ENCODE measurements at regions not wholly inside any gene's neighbourhood (a gene's known extent, or its start where the extent isn't known, plus 50 kb on each side); places are given as distances from the start of the nearest gene placed in this dataset.

- Histone ChIP-seq H3K4me1 (no peaks in the 10 kb centered on the region), H3K36me3 (no peaks in the 10 kb centered on the region), H3K27me3 (no peaks in the 10 kb centered on the region), H3K27ac (no peak overlapping the region), H3K4me3 (no peak overlapping the region), H3K9me3 (no peaks in the 10 kb centered on the region)
- intact Hi-C loops (cut with DNase I; ENCODE audit: low total_unique reads), result no loop called here
- DNase-seq, result no peak
- no peak for TF ChIP-seq POLR2A (IDR thresholded peaks at IDR 0.05)
- TF ChIP-seq, protein P1, sequence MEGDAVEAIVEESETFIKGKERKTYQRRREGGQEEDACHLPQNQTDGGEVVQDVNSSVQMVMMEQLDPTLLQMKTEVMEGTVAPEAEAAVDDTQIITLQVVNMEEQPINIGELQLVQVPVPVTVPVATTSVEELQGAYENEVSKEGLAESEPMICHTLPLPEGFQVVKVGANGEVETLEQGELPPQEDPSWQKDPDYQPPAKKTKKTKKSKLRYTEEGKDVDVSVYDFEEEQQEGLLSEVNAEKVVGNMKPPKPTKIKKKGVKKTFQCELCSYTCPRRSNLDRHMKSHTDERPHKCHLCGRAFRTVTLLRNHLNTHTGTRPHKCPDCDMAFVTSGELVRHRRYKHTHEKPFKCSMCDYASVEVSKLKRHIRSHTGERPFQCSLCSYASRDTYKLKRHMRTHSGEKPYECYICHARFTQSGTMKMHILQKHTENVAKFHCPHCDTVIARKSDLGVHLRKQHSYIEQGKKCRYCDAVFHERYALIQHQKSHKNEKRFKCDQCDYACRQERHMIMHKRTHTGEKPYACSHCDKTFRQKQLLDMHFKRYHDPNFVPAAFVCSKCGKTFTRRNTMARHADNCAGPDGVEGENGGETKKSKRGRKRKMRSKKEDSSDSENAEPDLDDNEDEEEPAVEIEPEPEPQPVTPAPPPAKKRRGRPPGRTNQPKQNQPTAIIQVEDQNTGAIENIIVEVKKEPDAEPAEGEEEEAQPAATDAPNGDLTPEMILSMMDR (IDR thresholded peaks at IDR 0.05), result no peak
Observed at GRCh38 chr18:24790347-24790746, 329.9 kb downstream of the HRH4 start.

DNA sequence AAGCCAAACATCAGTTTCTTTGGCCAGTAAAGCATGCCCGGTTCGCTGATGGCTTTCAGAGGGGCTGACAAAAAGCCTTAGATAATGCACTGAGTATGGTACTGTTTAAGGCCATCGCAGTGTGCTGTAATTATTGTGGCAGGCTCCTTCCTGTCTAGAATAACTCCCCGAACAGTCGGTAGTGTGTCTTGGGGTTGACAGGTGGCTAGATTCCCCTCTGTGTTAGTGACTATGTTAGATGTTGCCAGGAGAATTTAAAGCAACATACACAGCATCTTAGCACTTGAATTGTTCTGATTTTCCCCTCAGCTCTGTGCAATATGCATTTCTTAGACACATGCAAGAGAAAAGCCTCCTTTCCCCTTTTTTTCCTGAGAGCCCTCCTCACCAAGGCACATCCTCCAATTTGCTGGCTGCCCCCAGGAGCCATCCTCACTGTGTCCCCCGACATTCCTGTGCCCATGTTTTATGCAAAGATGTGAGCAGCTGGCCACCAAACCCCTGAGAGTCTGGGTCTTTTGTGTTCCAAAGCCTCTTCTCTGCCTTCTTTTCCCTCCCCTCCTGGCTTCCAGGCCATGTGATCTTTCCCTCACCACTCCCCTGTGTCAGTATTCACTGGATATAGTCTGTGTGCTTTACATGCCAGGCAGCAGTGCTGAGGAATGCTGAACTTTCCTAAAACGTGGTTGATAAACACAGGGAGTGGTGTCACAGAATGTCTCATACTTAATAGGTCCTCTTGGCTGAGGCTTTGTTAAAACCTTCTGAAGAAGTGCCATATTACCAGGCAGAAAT, 331.5 kb downstream of the HRH4 start:
- no peak for DNase-seq
- TF ChIP-seq POLR2A (IDR thresholded peaks at IDR 0.05), result no peak
- TF ChIP-seq, protein P1 (IDR thresholded peaks at IDR 0.05), result no peak
- no peak overlapping the region for H3K4me3 ChIP-seq
- no peaks in the 10 kb centered on the region for H3K9me3 ChIP-seq
- H3K36me3 ChIP-seq, result no peaks in the 10 kb centered on the region
- no peaks in the 10 kb centered on the region for H3K27me3 ChIP-seq
- intact Hi-C loops (cut with DNase I; ENCODE audit: low total_unique reads), result no loop called here
- H3K4me1 ChIP-seq, result no peaks in the 10 kb centered on the region
- no peak overlapping the region for H3K27ac ChIP-seq

DNA sequence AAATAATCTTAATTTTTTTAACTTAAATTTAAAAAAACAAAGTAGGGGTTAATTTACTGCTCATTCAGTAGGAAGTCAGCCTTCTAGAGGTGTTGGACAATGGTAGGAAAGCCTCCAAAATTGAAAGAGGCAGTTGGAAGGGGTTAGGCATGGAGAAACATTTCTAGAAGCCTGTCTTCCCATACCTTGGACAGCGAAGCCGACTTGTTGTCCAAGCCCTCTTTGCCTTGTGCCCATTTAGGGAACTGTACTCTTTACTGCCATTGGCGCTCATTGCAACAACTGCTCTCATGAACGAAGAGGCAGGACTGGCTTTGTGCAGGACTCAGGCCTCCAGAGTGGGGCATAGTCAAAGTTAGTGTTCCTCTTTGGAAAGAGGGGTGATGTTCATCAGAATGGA, 333.3 kb downstream of the HRH4 start:
- Histone ChIP-seq H3K9me3 (no peaks in the 10 kb centered on the region), H3K27me3 (no peaks in the 10 kb centered on the region), H3K4me1 (no peaks in the 10 kb centered on the region), H3K36me3 (no peaks in the 10 kb centered on the region), H3K27ac (no peak overlapping the region), H3K4me3 (no peak overlapping the region)
- DNase-seq, result no peak
- TF ChIP-seq, protein P1 (IDR thresholded peaks at IDR 0.05), result no peak
- no peak for TF ChIP-seq POLR2A (IDR thresholded peaks at IDR 0.05)
- intact Hi-C loops (cut with DNase I; ENCODE audit: low total_unique reads), result no loop called here

DNA sequence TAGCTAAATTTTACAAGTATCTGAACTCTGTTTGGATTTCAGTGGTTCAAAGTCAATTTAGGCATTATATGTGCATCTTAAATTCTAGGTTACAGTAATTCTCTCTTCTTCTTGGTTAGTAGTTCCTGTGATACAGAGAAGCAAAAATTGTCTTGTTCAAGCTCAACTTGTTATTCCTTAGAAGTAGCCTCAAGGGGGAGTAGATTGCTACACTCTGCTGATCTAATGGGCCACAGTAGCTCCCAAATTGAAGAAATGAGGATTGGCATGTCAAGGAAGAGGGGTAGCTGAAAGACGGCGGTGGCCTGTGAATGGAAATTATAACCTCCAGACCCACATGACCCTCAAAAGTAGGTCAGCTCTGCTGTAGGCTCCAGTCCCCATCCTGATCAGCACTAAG, 334.7 kb downstream of the HRH4 start:
- no peak for DNase-seq
- intact Hi-C loops (cut with DNase I; ENCODE audit: low total_unique reads), result no loop called here
- Histone ChIP-seq H3K27me3 (no peaks in the 10 kb centered on the region), H3K4me1 (no peaks in the 10 kb centered on the region), H3K27ac (no peak overlapping the region), H3K36me3 (no peaks in the 10 kb centered on the region), H3K9me3 (no peaks in the 10 kb centered on the region), H3K4me3 (no peak overlapping the region)
- TF ChIP-seq, protein P1 (IDR thresholded peaks at IDR 0.05), result no peak
- no peak for TF ChIP-seq POLR2A (IDR thresholded peaks at IDR 0.05)

- Histone ChIP-seq H3K9me3 (no peaks in the 10 kb centered on the region), H3K36me3 (no peaks in the 10 kb centered on the region), H3K4me1 (no peaks in the 10 kb centered on the region), H3K27me3 (no peaks in the 10 kb centered on the region), H3K4me3 (no peak overlapping the region), H3K27ac (no peak overlapping the region)
- no peak for DNase-seq
- intact Hi-C loops (cut with DNase I; ENCODE audit: low total_unique reads), result no loop called here
- TF ChIP-seq POLR2A (IDR thresholded peaks at IDR 0.05), result no peak
- TF ChIP-seq, protein P1 (IDR thresholded peaks at IDR 0.05), result no peak
Observed at GRCh38 chr18:24797981-24798380, 337.5 kb downstream of the HRH4 start.

Measured in uterus (tissue), 3 donors.